HEK293T (cell line): ENCODE measurements at regions not wholly inside any gene's neighbourhood (a gene's known extent, or its start where the extent isn't known, plus 50 kb on each side); places are given as distances from the start of the nearest gene placed in this dataset.

Experiments
- CTCF ChIA-PET: fragments of 350-600 bp; formaldehyde crosslinking; extraction: SDS; loops from one replicate; lab custom pipeline; 2021; ENCODE audit warnings: antibody characterized with exemption, inconsistent platforms; lab: Yijun Ruan, JAX
- POLR2A ChIA-PET: fragments of 350-600 bp; formaldehyde crosslinking; extraction: SDS; loops from one replicate; lab custom pipeline; 2020; ENCODE audit warnings: antibody characterized with exemption, inconsistent platforms; lab: Yijun Ruan, JAX
- DNase-seq: peaks from one replicate; pipeline ENCODE4 v3.0.0; 2012; ENCODE audit warnings: mixed read lengths; ENCODE audit errors: extremely low spot score
- ARNT ChIP-seq: fragments of 450-650 bp; IDR thresholded peaks from 2 replicates; pipeline ENCODE4 v1.6.1; 2017; ENCODE audit warnings: mild to moderate bottlenecking
- BHLHE40 ChIP-seq: fragments of 450-650 bp; IDR thresholded peaks from 2 replicates; pipeline ENCODE4 v1.6.1; 2016; ENCODE audit warnings: mild to moderate bottlenecking, moderate library complexity, borderline replicate concordance
- CTBP1 ChIP-seq: fragments of 450-650 bp; IDR thresholded peaks from 2 replicates; pipeline ENCODE4 v1.6.1; 2016; ENCODE audit warnings: borderline replicate concordance
- ELF4 ChIP-seq: fragments of 450-650 bp; IDR thresholded peaks from 2 replicates; pipeline ENCODE4 v1.6.1; 2017; ENCODE audit warnings: antibody characterized with exemption
- FOXA1 ChIP-seq: fragments of 450-650 bp; IDR thresholded peaks from 2 replicates; pipeline ENCODE4 v1.6.1; 2016; ENCODE audit warnings: mild to moderate bottlenecking
- FOXK2 ChIP-seq: fragments of 450-650 bp; IDR thresholded peaks from 2 replicates; pipeline ENCODE4 v1.6.1; 2016; ENCODE audit warnings: mild to moderate bottlenecking
- FOXM1 ChIP-seq: fragments of 450-650 bp; IDR thresholded peaks from 2 replicates; pipeline ENCODE4 v1.6.1; 2017; ENCODE audit warnings: mild to moderate bottlenecking, borderline replicate concordance
- HDGF ChIP-seq: fragments of 450-650 bp; IDR thresholded peaks from 2 replicates; pipeline ENCODE4 v1.6.1; 2017; ENCODE audit warnings: antibody characterized with exemption, borderline replicate concordance
- L3MBTL2 ChIP-seq: fragments of 450-650 bp; conservative IDR thresholded peaks from 2 replicates; pipeline ENCODE4 v1.6.1; 2016; ENCODE audit warnings: mild to moderate bottlenecking
- LEF1 ChIP-seq: fragments of 450-650 bp; IDR thresholded peaks from 2 replicates; pipeline ENCODE4 v1.6.1; 2017; ENCODE audit warnings: mild to moderate bottlenecking, borderline replicate concordance
- NFRKB ChIP-seq: fragments of 450-650 bp; IDR thresholded peaks from 2 replicates; pipeline ENCODE4 v1.6.1; 2016; ENCODE audit warnings: mild to moderate bottlenecking, moderate library complexity
- PKNOX1 ChIP-seq: fragments of 450-650 bp; IDR thresholded peaks from 2 replicates; pipeline ENCODE4 v1.6.1; 2016
- SP1 ChIP-seq: fragments of 450-650 bp; IDR thresholded peaks from 2 replicates; pipeline ENCODE4 v1.6.1; 2017
- SUZ12 ChIP-seq: fragments of 450-650 bp; IDR thresholded peaks from 2 replicates; pipeline ENCODE4 v1.6.1; 2016; ENCODE audit warnings: mild to moderate bottlenecking
- TARDBP ChIP-seq: fragments of 450-650 bp; IDR thresholded peaks from 2 replicates; pipeline ENCODE4 v1.6.1; 2016
- ZNF384 ChIP-seq: fragments of 450-650 bp; IDR thresholded peaks from 2 replicates; pipeline ENCODE4 v1.6.1; 2016

- DNase-seq = no peak
- ChIA-PET CTCF (no interaction called here), POLR2A (no interaction called here)
- no peak for TF ChIP-seq SP1
- no peak for TF ChIP-seq NFRKB
- TF ChIP-seq HDGF = no peak
- no peak for TF ChIP-seq TARDBP
- TF ChIP-seq BHLHE40 = no peak
- TF ChIP-seq CTBP1 = no peak
- no peak for TF ChIP-seq FOXK2
- no peak for TF ChIP-seq PKNOX1
These were observed 144.4 kb upstream of the SESN3 start for GRCh38 chr11:95375451-95375850.

GRCh38 chr11:95374105-95374504 lies 143.1 kb upstream of the SESN3 start:
- ChIA-PET POLR2A (no interaction called here), CTCF (interaction anchor here (0.6 kb wide), 1 partner anchor 331 kb away, joined by 3 read pairs; no protein-coding TSS in a partner anchor)
- no peak for TF ChIP-seq PKNOX1
- TF ChIP-seq LEF1 = no peak
- TF ChIP-seq SUZ12 = no peak
- TF ChIP-seq HDGF = no peak
- no peak for TF ChIP-seq ELF4
- TF ChIP-seq FOXM1 = no peak
- no peak for TF ChIP-seq L3MBTL2
- no peak for TF ChIP-seq TARDBP
- TF ChIP-seq ARNT = no peak
- TF ChIP-seq FOXK2 = no peak
- no peak for TF ChIP-seq ZNF384
- TF ChIP-seq CTBP1 = no peak
- TF ChIP-seq BHLHE40 = no peak
- TF ChIP-seq NFRKB = no peak
- no peak for TF ChIP-seq SP1
- no peak for TF ChIP-seq FOXA1
- DNase-seq = no peak

GRCh38 chr11:95373241-95373640 lies 142.2 kb upstream of the SESN3 start:
- ChIA-PET POLR2A (no interaction called here), CTCF (no interaction called here)
- DNase-seq = no peak
- TF ChIP-seq PKNOX1 = no peak
- TF ChIP-seq HDGF = no peak
- TF ChIP-seq NFRKB = no peak
- TF ChIP-seq FOXM1 = no peak
- no peak for TF ChIP-seq TARDBP
- TF ChIP-seq CTBP1 = no peak
- no peak for TF ChIP-seq SUZ12
- TF ChIP-seq ARNT = no peak
- TF ChIP-seq SP1 = no peak
- TF ChIP-seq ZNF384 = no peak
- TF ChIP-seq LEF1 = no peak
- TF ChIP-seq FOXA1 = no peak
- TF ChIP-seq ELF4 = no peak
- TF ChIP-seq L3MBTL2 = no peak
- no peak for TF ChIP-seq FOXK2
- no peak for TF ChIP-seq BHLHE40

- TF ChIP-seq FOXA1 = no peak
- TF ChIP-seq PKNOX1 = no peak
- no peak for TF ChIP-seq BHLHE40
- ChIA-PET CTCF (no interaction called here), POLR2A (no interaction called here)
These were observed 141.2 kb upstream of the SESN3 start for GRCh38 chr11:95372097-95372656.

GRCh38 chr11:95371153-95371552 lies 140.2 kb upstream of the SESN3 start:
- ChIA-PET CTCF (no interaction called here), POLR2A (interaction anchor here (2.5 kb wide), 1 partner anchor 139 kb away, joined by 10 read pairs; the partner anchor contains the start of gene SESN3)
- no peak for DNase-seq
- TF ChIP-seq L3MBTL2 (no peak), SP1 (no peak), CTBP1 (no peak)

More at GRCh38 chr11:95372097-95372656, 141.2 kb upstream of the SESN3 start:
- DNase-seq = no peak

GRCh38 chr11:95367726-95368125 lies 136.7 kb upstream of the SESN3 start:
- TF ChIP-seq SUZ12 (no peak), FOXA1 (no peak), HDGF (no peak), ELF4 (no peak), PKNOX1 (no peak), L3MBTL2 (no peak), ZNF384 (no peak), CTBP1 (no peak), FOXK2 (no peak), BHLHE40 (no peak), SP1 (no peak), NFRKB (no peak), ARNT (no peak), FOXM1 (no peak), TARDBP (no peak)
- ChIA-PET CTCF (no interaction called here), POLR2A (no interaction called here)
- DNase-seq = no peak
